Stimulated activated naive CD4-positive, alpha-beta T cell treated with Interleukin-2 at 50 U/mL for 16 hours (primary cell): ENCODE measurements at regions not wholly inside any gene's neighbourhood (a gene's known extent, or its start where the extent isn't known, plus 50 kb on each side); places are given as distances from the start of the nearest gene placed in this dataset.
"Not testable (repeated sequence)": the region's sequence is repeated elsewhere in the genome, so short reads cannot be mapped to it uniquely, and the experiment has no call there.

Experiments used
- DNase-seq: peaks from one replicate; lab custom pipeline; 2025; lab: John Stamatoyannopoulos, UW

GRCh38 chr7:10471280-10472058 is 502.2 kb upstream of the PHF14 start:
- no peak for DNase-seq

- no peak for DNase-seq
Measured at GRCh38 chr7:10472115-10472514, 501.6 kb upstream of the PHF14 start.

- no peak for DNase-seq
Measured at GRCh38 chr7:10473569-10473968, 500.1 kb upstream of the PHF14 start.

- DNase-seq = no peak
Measured at GRCh38 chr7:10474048-10474447, 499.6 kb upstream of the PHF14 start.

GRCh38 chr7:10475940-10476641 is 497.6 kb upstream of the PHF14 start:
- DNase-seq = no peak

GRCh38 chr7:10476642-10477041 is 497.0 kb upstream of the PHF14 start:
- DNase-seq = no peak

GRCh38 chr7:10483671-10484070 is 490.0 kb upstream of the PHF14 start:
- no peak for DNase-seq

- DNase-seq = no peak
Measured at GRCh38 chr7:10484767-10485166, 488.9 kb upstream of the PHF14 start.

- not testable (repeated sequence) for DNase-seq
Measured at GRCh38 chr7:10501206-10501884, 472.3 kb upstream of the PHF14 start.

GRCh38 chr7:10507032-10507431 is 466.6 kb upstream of the PHF14 start:
- DNase-seq = no peak

- DNase-seq = no peak
Measured at GRCh38 chr7:10521306-10521705, 452.4 kb upstream of the PHF14 start.

- DNase-seq = not testable (repeated sequence)
Measured at GRCh38 chr7:10533429-10533828, 440.2 kb upstream of the PHF14 start.

- no peak for DNase-seq
Measured at GRCh38 chr7:10536561-10536960, 437.1 kb upstream of the PHF14 start.

GRCh38 chr7:10537764-10538163 is 435.9 kb upstream of the PHF14 start:
- no peak for DNase-seq

GRCh38 chr7:10557375-10557774 is 416.3 kb upstream of the PHF14 start:
- DNase-seq = no peak

GRCh38 chr7:10560497-10560896 is 413.2 kb upstream of the PHF14 start:
- DNase-seq = no peak

GRCh38 chr7:10568891-10569290 is 404.8 kb upstream of the PHF14 start:
- DNase-seq = no peak

GRCh38 chr7:10571759-10572158 is 401.9 kb upstream of the PHF14 start:
- DNase-seq = no peak

- DNase-seq = no peak
Measured at GRCh38 chr7:10577866-10578374, 395.8 kb upstream of the PHF14 start.

- DNase-seq = no peak
Measured at GRCh38 chr7:10579561-10579960, 394.1 kb upstream of the PHF14 start.

GRCh38 chr7:10584886-10585285 is 388.8 kb upstream of the PHF14 start:
- no peak for DNase-seq

- DNase-seq = no peak
Measured at GRCh38 chr7:10588084-10588483, 385.6 kb upstream of the PHF14 start.

- no peak for DNase-seq
Measured at GRCh38 chr7:10592604-10593003, 381.1 kb upstream of the PHF14 start.
